SK-N-SH treated with all-trans-retinoic acid at 6 μM for 48 hours (cell line): ENCODE measurements at regions not wholly inside any gene's neighbourhood (a gene's known extent, or its start where the extent isn't known, plus 50 kb on each side); places are given as distances from the start of the nearest gene placed in this dataset.

Source experiments
- ATAC-seq: fragments of 200-7000 bp; cut with Tn5 transposase; 3 replicates; pipeline ENCODE4 v1.9.1; 2020; ENCODE audit warnings: mild to moderate bottlenecking, moderate library complexity
- ARNTL ChIP-seq: fragments of 450-650 bp; formaldehyde crosslinking; IDR thresholded peaks from 2 replicates; pipeline ENCODE4 v1.5.0; 2020; ENCODE audit warnings: low read depth, mild to moderate bottlenecking, moderate library complexity, borderline replicate concordance
- BACH2 ChIP-seq: fragments of 250-450 bp; sonication (Bioruptor Pico); IDR thresholded peaks from 2 replicates; pipeline ENCODE4 v1.9.0; 2021; ENCODE audit warnings: mild to moderate bottlenecking, borderline replicate concordance
- CREB5 ChIP-seq: fragments of 250-450 bp; sonication (Bioruptor Pico); IDR thresholded peaks from 2 replicates; pipeline ENCODE4 v1.5.1; 2020; ENCODE audit warnings: low read depth, mild to moderate bottlenecking, moderate library complexity
- CSDC2 ChIP-seq: fragments of 250-450 bp; sonication (Bioruptor Pico); IDR thresholded peaks from 2 replicates; pipeline ENCODE4 v1.5.0; 2020; ENCODE audit warnings: mild to moderate bottlenecking, moderate library complexity
- ISL1 ChIP-seq: fragments of 250-450 bp; sonication (Bioruptor Pico); IDR thresholded peaks from 2 replicates; pipeline ENCODE4 v2.1.2; 2022; ENCODE audit warnings: mild to moderate bottlenecking, moderate library complexity
- OSR1 ChIP-seq: fragments of 250-450 bp; sonication (Bioruptor Pico); IDR thresholded peaks from 2 replicates; pipeline ENCODE4 v1.8.0; 2022; ENCODE audit warnings: moderate library complexity, mild to moderate bottlenecking, inconsistent platforms
- PATZ1 ChIP-seq: fragments of 250-450 bp; sonication (Bioruptor Pico); IDR thresholded peaks from 2 replicates; pipeline ENCODE4 v1.8.0; 2020; ENCODE audit warnings: mild to moderate bottlenecking, moderate library complexity, borderline replicate concordance
- POU6F1 ChIP-seq: fragments of 250-450 bp; sonication (Bioruptor Pico); IDR thresholded peaks from 2 replicates; pipeline ENCODE4 v1.8.0; 2021; ENCODE audit warnings: low read depth, mild to moderate bottlenecking, moderate library complexity, borderline replicate concordance
- PPARA ChIP-seq: fragments of 250-450 bp; sonication (Bioruptor Pico); IDR thresholded peaks from 2 replicates; pipeline ENCODE4 v1.5.0; 2020; ENCODE audit warnings: mild to moderate bottlenecking, borderline replicate concordance
- RARB ChIP-seq: fragments of 250-450 bp; sonication (Bioruptor Pico); IDR thresholded peaks from 2 replicates; pipeline ENCODE4 v1.8.0; 2021; ENCODE audit warnings: mild to moderate bottlenecking, moderate library complexity
- SNAI2 ChIP-seq: fragments of 250-450 bp; sonication (Bioruptor Pico); IDR thresholded peaks from 2 replicates; pipeline ENCODE4 v1.5.0; 2020; ENCODE audit warnings: mild to moderate bottlenecking, moderate library complexity
- ZFP3 ChIP-seq: fragments of 250-450 bp; sonication (Bioruptor Pico); IDR thresholded peaks from 2 replicates; pipeline ENCODE4 v1.5.0; 2020; ENCODE audit warnings: mild to moderate bottlenecking, moderate library complexity
- ZNF565 ChIP-seq: fragments of 450-650 bp; formaldehyde crosslinking; conservative IDR thresholded peaks from 2 replicates; pipeline ENCODE4 v1.5.0; 2020; ENCODE audit warnings: low read depth, mild to moderate bottlenecking, moderate library complexity
- ZNF70 ChIP-seq: fragments of 450-650 bp; formaldehyde crosslinking; IDR thresholded peaks from 2 replicates; pipeline ENCODE4 v1.5.0; 2020; ENCODE audit warnings: mild to moderate bottlenecking, moderate library complexity
- ZNF8 ChIP-seq: fragments of 450-650 bp; formaldehyde crosslinking; IDR thresholded peaks from 2 replicates; pipeline ENCODE4 v1.5.0; 2020; ENCODE audit warnings: mild to moderate bottlenecking, moderate library complexity
- TF ChIP-seq, protein P1 (sequence below): fragments of 250-450 bp; sonication (Bioruptor Pico); IDR thresholded peaks from 2 replicates; pipeline ENCODE4 v1.5.0; 2020; ENCODE audit warnings: mild to moderate bottlenecking, moderate library complexity
- TF ChIP-seq, protein P2 (sequence below): fragments of 250-450 bp; sonication (Bioruptor Pico); IDR thresholded peaks from 2 replicates; pipeline ENCODE4 v1.5.1; 2021; ENCODE audit warnings: mild to moderate bottlenecking, moderate library complexity

GRCh38 chr21:16096988-16097387 lies 367.2 kb downstream of the USP25 start:
- no peak for ATAC-seq
- TF ChIP-seq RARB (no peak), OSR1 (CRISPR knock-in tag) (no peak), POU6F1 (no peak), ISL1 (CRISPR knock-in tag) (no peak), CSDC2 (no peak), ARNTL (no peak), ZFP3 (CRISPR knock-in tag) (no peak), SNAI2 (CRISPR knock-in tag) (no peak), PPARA (CRISPR knock-in tag) (no peak), ZNF70 (CRISPR knock-in tag) (no peak), ZNF8 (CRISPR knock-in tag) (no peak), BACH2 (CRISPR knock-in tag) (no peak)
- TF ChIP-seq, protein P1, sequence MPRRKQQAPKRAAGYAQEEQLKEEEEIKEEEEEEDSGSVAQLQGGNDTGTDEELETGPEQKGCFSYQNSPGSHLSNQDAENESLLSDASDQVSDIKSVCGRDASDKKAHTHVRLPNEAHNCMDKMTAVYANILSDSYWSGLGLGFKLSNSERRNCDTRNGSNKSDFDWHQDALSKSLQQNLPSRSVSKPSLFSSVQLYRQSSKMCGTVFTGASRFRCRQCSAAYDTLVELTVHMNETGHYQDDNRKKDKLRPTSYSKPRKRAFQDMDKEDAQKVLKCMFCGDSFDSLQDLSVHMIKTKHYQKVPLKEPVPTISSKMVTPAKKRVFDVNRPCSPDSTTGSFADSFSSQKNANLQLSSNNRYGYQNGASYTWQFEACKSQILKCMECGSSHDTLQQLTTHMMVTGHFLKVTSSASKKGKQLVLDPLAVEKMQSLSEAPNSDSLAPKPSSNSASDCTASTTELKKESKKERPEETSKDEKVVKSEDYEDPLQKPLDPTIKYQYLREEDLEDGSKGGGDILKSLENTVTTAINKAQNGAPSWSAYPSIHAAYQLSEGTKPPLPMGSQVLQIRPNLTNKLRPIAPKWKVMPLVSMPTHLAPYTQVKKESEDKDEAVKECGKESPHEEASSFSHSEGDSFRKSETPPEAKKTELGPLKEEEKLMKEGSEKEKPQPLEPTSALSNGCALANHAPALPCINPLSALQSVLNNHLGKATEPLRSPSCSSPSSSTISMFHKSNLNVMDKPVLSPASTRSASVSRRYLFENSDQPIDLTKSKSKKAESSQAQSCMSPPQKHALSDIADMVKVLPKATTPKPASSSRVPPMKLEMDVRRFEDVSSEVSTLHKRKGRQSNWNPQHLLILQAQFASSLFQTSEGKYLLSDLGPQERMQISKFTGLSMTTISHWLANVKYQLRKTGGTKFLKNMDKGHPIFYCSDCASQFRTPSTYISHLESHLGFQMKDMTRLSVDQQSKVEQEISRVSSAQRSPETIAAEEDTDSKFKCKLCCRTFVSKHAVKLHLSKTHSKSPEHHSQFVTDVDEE (CRISPR knock-in tag): no peak

- no peak for ATAC-seq
- no peak for TF ChIP-seq PATZ1 (CRISPR knock-in tag)
- TF ChIP-seq CREB5 (CRISPR knock-in tag): no peak
- no peak for TF ChIP-seq ZNF565 (CRISPR knock-in tag)
- no peak for TF ChIP-seq CSDC2
- TF ChIP-seq POU6F1: no peak
- TF ChIP-seq, protein P2, sequence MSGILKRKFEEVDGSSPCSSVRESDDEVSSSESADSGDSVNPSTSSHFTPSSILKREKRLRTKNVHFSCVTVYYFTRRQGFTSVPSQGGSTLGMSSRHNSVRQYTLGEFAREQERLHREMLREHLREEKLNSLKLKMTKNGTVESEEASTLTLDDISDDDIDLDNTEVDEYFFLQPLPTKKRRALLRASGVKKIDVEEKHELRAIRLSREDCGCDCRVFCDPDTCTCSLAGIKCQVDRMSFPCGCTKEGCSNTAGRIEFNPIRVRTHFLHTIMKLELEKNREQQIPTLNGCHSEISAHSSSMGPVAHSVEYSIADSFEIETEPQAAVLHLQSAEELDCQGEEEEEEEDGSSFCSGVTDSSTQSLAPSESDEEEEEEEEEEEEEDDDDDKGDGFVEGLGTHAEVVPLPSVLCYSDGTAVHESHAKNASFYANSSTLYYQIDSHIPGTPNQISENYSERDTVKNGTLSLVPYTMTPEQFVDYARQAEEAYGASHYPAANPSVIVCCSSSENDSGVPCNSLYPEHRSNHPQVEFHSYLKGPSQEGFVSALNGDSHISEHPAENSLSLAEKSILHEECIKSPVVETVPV (CRISPR knock-in tag): no peak
- TF ChIP-seq OSR1 (CRISPR knock-in tag): no peak
- no peak for TF ChIP-seq ISL1 (CRISPR knock-in tag)
- TF ChIP-seq RARB: no peak
- TF ChIP-seq, protein P1 (CRISPR knock-in tag): no peak
These were observed 372.3 kb downstream of the USP25 start for GRCh38 chr21:16102113-16102512.
